Lower leg skin (tissue), 4 donors: ENCODE measurements at regions not wholly inside any gene's neighbourhood (a gene's known extent, or its start where the extent isn't known, plus 50 kb on each side); places are given as distances from the start of the nearest gene placed in this dataset.

ENCODE experiments used
- DNase-seq, 2 donors: peaks; one replicate each; pipeline ENCODE4 v3.0.0-alpha.2; 2019; ENCODE audit warnings: low spot score in 2 of 2
- H3K4me3 ChIP-seq: fragments of 200-600 bp; sonication (generic); 2 replicates; pipeline ENCODE4 v1.5.1; 2017; ENCODE audit warnings: mild to moderate bottlenecking, low read depth; ENCODE audit not compliant: poor library complexity, severe bottlenecking
- CTCF ChIP-seq, 3 donors: fragments of 450-650 bp; IDR thresholded peaks; one replicate each; pipeline ENCODE4 v1.5.1; 2016; ENCODE audit warnings: antibody characterized with exemption in 3 of 3, mild to moderate bottlenecking in 3 of 3, moderate library complexity in 2 of 3
- POLR2A ChIP-seq, 2 donors: fragments of 450-650 bp; IDR thresholded peaks; one replicate each; pipeline ENCODE4 v1.6.1; 2016 to 2017; ENCODE audit warnings: antibody characterized with exemption in 2 of 2, mild to moderate bottlenecking in 1 of 2, moderate library complexity in 1 of 2
- WGBS, 2 donors: methylation state at CpG; one replicate each; pipeline ENCODE4 v1.1.5; 2018; 5-methylcytosine and 5-hydroxymethylcytosine counted together
- intact Hi-C: fragments of 100-400 bp; cut with DNase I; formaldehyde crosslinking; loops from one replicate; pipeline ENCODE4 v1.15.0; 2023; ENCODE audit warnings: low total_unique reads

DNA sequence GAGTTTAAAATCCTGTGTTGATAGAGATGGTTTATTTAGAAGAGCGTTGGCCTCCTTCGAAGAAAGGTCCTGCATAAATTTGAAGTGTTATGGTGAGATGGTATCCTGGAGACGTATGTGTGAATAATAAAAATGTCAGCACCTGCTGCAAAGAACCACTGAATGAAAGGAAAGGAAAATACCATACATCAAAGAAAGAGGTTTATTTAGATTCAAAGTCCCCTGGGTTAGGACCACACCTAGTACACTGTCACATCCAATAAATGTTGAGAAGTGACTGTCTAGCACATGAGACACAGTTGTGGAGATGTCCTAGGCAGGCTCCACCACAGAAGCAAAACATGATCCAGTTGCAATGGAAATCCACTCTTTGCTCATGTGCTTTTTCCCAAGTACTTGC, 214.7 kb downstream of the PAX1 start:
- 63 to 74% methylated on average over 3 of the region's 3 CpGs for WGBS, 2 donors
- no peak for TF ChIP-seq CTCF (IDR thresholded peaks at IDR 0.05)
- TF ChIP-seq POLR2A (IDR thresholded peaks at IDR 0.05): no peak
- no peak for DNase-seq
- no peak overlapping the region for H3K4me3 ChIP-seq
- intact Hi-C loops: no loop called here

DNA sequence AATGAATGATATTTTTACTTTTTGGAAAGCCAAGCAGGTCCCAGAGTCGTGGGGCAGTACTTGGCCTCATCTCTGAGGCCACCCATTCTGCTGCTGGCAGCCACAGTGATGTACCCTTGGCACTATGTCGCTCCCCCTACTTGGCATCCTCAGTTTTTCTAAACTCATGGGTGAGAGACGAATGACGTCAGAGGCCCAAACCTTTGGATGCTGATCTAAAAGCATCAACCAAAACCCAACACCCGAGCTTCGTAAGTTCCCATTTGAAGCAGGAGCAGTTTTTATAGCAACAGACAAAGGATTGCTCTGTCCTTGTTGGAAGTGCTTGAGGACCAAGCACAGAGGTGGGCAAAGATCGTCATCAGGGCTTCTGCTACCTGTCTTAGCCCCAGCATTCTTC, 212.9 kb downstream of the PAX1 start:
- H3K4me3 ChIP-seq: no peak overlapping the region
- intact Hi-C loops: no loop called here
- 86 to 94% methylated on average over 7 of the region's 7 CpGs for WGBS, 2 donors
- no peak for DNase-seq
- TF ChIP-seq CTCF (IDR thresholded peaks at IDR 0.05) (no peak), POLR2A (IDR thresholded peaks at IDR 0.05) (no peak)

GRCh38 chr20:21902391-21902790, 196.9 kb downstream of the PAX1 start:
- 81 to 93% methylated on average over 3 of the region's 3 CpGs for WGBS, 2 donors
- TF ChIP-seq POLR2A (IDR thresholded peaks at IDR 0.05): no peak
- TF ChIP-seq CTCF (IDR thresholded peaks at IDR 0.05): no peak
- intact Hi-C loops: no loop called here

DNA sequence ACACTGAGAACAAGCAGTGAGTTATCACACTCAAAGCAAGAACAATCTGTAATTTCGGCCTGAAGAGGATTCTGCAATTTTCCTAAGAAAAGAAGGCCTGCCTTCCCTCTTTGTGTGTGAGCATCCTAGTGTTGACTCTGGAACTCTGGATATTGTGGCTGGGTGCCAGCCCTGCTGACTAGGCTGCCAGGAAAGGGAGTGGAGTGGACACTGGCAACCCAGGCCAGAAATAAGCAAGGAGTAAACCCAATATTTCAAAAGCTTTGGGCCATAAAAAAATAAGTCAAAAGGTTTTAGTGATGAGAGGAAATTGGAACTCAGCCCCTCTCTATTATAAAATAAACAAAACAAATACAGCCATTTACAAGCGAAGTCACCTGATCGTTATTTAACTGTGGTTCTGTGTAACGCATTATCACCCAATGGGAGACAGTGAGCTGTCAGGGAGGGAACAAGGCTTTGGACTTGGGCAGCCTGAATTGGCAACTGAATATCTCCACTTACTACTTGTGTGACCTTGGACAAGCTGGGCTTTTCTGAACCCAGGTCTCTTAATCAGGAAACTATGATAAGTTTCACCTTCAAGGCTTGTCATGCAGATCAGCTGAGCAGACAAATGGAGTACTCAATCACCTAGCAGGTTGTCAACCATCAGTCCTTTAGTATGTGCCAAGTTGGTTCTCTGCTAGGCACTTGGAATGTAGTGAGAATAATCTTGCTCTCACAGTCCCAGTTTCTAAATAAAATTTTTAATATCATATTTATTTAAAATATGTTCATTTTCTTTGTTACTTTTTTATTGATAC, 196.2 kb downstream of the PAX1 start:
- peak; percentile 51 to 92 for DNase-seq
- intact Hi-C loops: no loop called here
- TF ChIP-seq CTCF (IDR thresholded peaks at IDR 0.05): no peak
- no peak for TF ChIP-seq POLR2A (IDR thresholded peaks at IDR 0.05)
- no peak overlapping the region for H3K4me3 ChIP-seq
- WGBS, 2 donors: 67 to 72% methylated on average over 4 of the region's 4 CpGs

More at GRCh38 chr20:21902391-21902790, 196.9 kb downstream of the PAX1 start:
- H3K4me3 ChIP-seq: no peak overlapping the region
- DNase-seq: no peak

DNA sequence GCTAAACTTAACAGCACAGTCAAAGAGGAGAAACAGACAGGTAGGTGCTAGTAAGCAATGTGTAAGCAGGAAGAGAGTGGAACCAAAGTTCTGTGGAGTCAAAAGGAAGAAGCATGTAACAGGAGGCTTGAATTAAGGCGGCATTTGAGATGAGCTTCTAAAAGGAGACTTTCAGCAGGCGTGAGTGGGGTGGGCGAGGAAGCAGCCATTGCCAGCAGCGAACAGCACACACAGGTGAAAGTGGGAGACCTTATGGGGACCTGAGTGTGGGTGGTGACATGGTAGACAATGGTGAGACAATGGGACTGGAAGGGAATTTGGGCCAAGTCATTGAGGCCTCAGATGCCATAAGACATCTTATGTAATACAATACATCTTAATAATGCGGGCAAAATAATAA, 195.0 kb downstream of the PAX1 start:
- DNase-seq: no peak
- intact Hi-C loops: no loop called here
- H3K4me3 ChIP-seq: no peak overlapping the region
- WGBS, 2 donors: 89 to 91% methylated on average over 5 of the region's 5 CpGs
- TF ChIP-seq CTCF (IDR thresholded peaks at IDR 0.05): no peak
- no peak for TF ChIP-seq POLR2A (IDR thresholded peaks at IDR 0.05)

GRCh38 chr20:21874921-21875320, 169.5 kb downstream of the PAX1 start:
- H3K4me3 ChIP-seq: no peak overlapping the region
- intact Hi-C loops: no loop called here
- TF ChIP-seq POLR2A (IDR thresholded peaks at IDR 0.05) (no peak), CTCF (IDR thresholded peaks at IDR 0.05) (no peak)
- no peak for DNase-seq
